HepG2 (cell line): ENCODE measurements at regions not wholly inside any gene's neighbourhood (a gene's known extent, or its start where the extent isn't known, plus 50 kb on each side); places are given as distances from the start of the nearest gene placed in this dataset.

Source experiments
- ATAC-seq: fragments of 200-7000 bp; cut with Tn5 transposase; 3 replicates; pipeline ENCODE4 v1.9.1; 2020; ENCODE audit warnings: mild to moderate bottlenecking, moderate library complexity
- BruUV-seq: library from RNA; stranded (reverse); fragments of 400-500 nt; replicated peaks from 2 replicates; lab custom pipeline; 2021; lab: Mats Ljungman, UMichigan
- CTCF ChIA-PET: fragments of 300-600 bp; formaldehyde crosslinking; extraction: SDS; loops from one replicate; lab custom pipeline; 2021; ENCODE audit warnings: low total read pairs, inconsistent platforms, low intra/inter-chr PET ratio; lab: Yijun Ruan, JAX
- POLR2A ChIA-PET: fragments of 350-600 bp; sonication (Branson Sonifier 250); formaldehyde crosslinking; loops from one replicate; lab custom pipeline; 2020; ENCODE audit warnings: antibody characterized with exemption, inconsistent platforms; lab: Yijun Ruan, JAX
- DNase-seq: peaks from one replicate; pipeline ENCODE4 v3.0.0-alpha.2; 2015; ENCODE audit warnings: low spot score
- FAIRE-seq: peaks from 3 replicates; lab custom pipeline; 2011; peaks lifted over from hg19 to GRCh38; lab: Jason Lieb, UNC
- H2AFZ ChIP-seq: one replicate; pipeline ENCODE4 v1.6.1; 2011; ENCODE audit warnings: low read length, inconsistent platforms
- H3K27ac ChIP-seq: fragments of 300-600 bp; 3 replicates; pipeline ENCODE4 v1.8.0; 2011; ENCODE audit warnings: mixed run types, mild to moderate bottlenecking, mixed read lengths, low read length, inconsistent platforms; ENCODE audit not compliant: insufficient read depth; ENCODE audit errors: extremely low read length
- H3K27me3 ChIP-seq, 2 experiments: fragments of 200-600 bp in 1 of 2; 2 replicates in 1 of 2; 3 replicates in 1 of 2; pipeline versions ENCODE4 v1.6.0 to v1.8.0; 2011; ENCODE audit warnings: low read length in 2 of 2, mild to moderate bottlenecking in 2 of 2, moderate library complexity in 2 of 2, inconsistent platforms in 1 of 2; ENCODE audit not compliant: insufficient read depth in 2 of 2, control insufficient read depth in 1 of 2
- H3K36me3 ChIP-seq, 2 experiments: fragments of 200-600 bp in 1 of 2; replicated peaks in 1 of 2; 2 replicates in 1 of 2; 3 replicates in 1 of 2; pipeline versions ENCODE4 v1.5.1 to v1.8.0; 2011; ENCODE audit warnings: low read length in 2 of 2, inconsistent platforms in 1 of 2; ENCODE audit not compliant: insufficient read depth in 2 of 2, control insufficient read depth in 1 of 2
- H3K4me1 ChIP-seq: 2 replicates; pipeline ENCODE4 v1.5.1; 2012; ENCODE audit warnings: low read length, inconsistent platforms; ENCODE audit not compliant: insufficient read depth
- H3K4me2 ChIP-seq: 2 replicates; pipeline ENCODE4 v1.6.0; 2011; ENCODE audit warnings: low read depth, low read length, inconsistent platforms
- H3K4me3 ChIP-seq, 3 experiments: fragments of 200-600 bp in 1 of 3; sonication (generic), shearing (Covaris generic) in 1 of 3; replicated peaks in 1 of 3; 2 replicates each; pipeline ENCODE4 v1.5.1; 2011 to 2016; ENCODE audit warnings: low read length in 3 of 3, inconsistent platforms in 2 of 3, low read depth in 2 of 3, mild to moderate bottlenecking in 2 of 3, control low read depth in 1 of 3, mixed read lengths in 1 of 3; ENCODE audit not compliant: insufficient read depth in 1 of 3
- H3K79me2 ChIP-seq: one replicate; pipeline ENCODE4 v1.6.1; 2011; ENCODE audit warnings: low read length, inconsistent platforms; ENCODE audit not compliant: insufficient read depth
- H3K9ac ChIP-seq: 2 replicates; pipeline ENCODE4 v1.6.0; 2011; ENCODE audit warnings: mild to moderate bottlenecking, low read depth, low read length, inconsistent platforms; ENCODE audit not compliant: insufficient read depth
- H3K9me3 ChIP-seq: 2 replicates; pipeline ENCODE4 v1.5.1; 2012; ENCODE audit warnings: mild to moderate bottlenecking, low read length
- H4K20me1 ChIP-seq: 2 replicates; pipeline ENCODE4 v1.6.0; 2011; ENCODE audit warnings: inconsistent platforms, mild to moderate bottlenecking, low read length, moderate library complexity; ENCODE audit not compliant: insufficient read depth
- KIAA2018 ChIP-seq: sonication (generic); formaldehyde crosslinking; IDR thresholded peaks from 2 replicates; pipeline ENCODE4 v1.5.0; 2020; ENCODE audit warnings: mild to moderate bottlenecking, missing genetic modification reagents, borderline replicate concordance
- ZNF740 ChIP-seq: sonication (generic); formaldehyde crosslinking; IDR thresholded peaks from 2 replicates; pipeline ENCODE4 v1.4.0; 2020; ENCODE audit warnings: missing genetic modification reagents
- WGBS: methylation state at CpG from one replicate; pipeline ENCODE4 v1.1.6; 2017; ENCODE audit warnings: low lambda C conversion rate; 5-methylcytosine and 5-hydroxymethylcytosine counted together
- in situ Hi-C: cut with HindIII; loops from 2 replicates; pipeline ENCODE4 v1.10.0; 2017; ENCODE audit warnings: low pct_unique_long_range_greater_than_20kb; ENCODE audit not compliant: extremely low pct_ligation_motif_present
- intact Hi-C: fragments of 100-400 bp; cut with micrococcal nuclease; formaldehyde crosslinking; loops from one replicate; pipeline ENCODE4 v1.10.0; 2022; ENCODE audit not compliant: unreplicated experiment

DNA sequence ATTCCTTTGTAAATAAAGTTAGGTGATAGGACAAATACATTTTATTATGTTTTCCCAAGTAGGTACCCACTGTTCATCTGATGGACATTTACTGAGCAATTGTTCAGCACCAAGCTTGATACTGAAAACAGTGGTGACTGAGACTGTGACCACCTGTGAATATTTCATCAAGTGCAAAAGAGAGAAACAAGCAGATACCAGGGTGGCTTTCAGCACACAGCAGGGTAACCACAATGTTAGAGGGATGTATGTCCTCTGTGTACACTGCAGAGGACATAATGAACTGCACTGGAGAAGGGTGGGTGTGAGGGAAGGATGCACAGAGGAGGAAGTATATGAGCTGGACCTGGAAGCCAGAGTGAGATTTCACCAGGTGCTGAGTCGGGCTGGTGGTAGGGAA, 411.8 kb downstream of the RAD51AP2 start:
- H3K27ac ChIP-seq = no peak overlapping the region
- BruUV-seq = no TSS peak
- no peaks in the 10 kb centered on the region for H3K79me2 ChIP-seq
- ChIA-PET POLR2A (no interaction called here), CTCF (no interaction called here)
- H4K20me1 ChIP-seq = no peaks in the 10 kb centered on the region
- no peak for DNase-seq
- H3K9ac ChIP-seq = no peak overlapping the region
- no peaks in the 10 kb centered on the region for H3K36me3 ChIP-seq
- no peaks in the 10 kb centered on the region for H3K4me1 ChIP-seq
- no peak overlapping the region for H3K4me3 ChIP-seq
- intact Hi-C loops = no loop called here
- H3K4me2 ChIP-seq = no peak overlapping the region
- in situ Hi-C loops = no loop called here
- 0% methylated on average over 1 of the region's 1 CpG for WGBS
- FAIRE-seq = no peak
- no peak overlapping the region for H2AFZ ChIP-seq
- no peak for ATAC-seq
- no peaks in the 10 kb centered on the region for H3K9me3 ChIP-seq
- TF ChIP-seq KIAA2018 (CRISPR knock-in tag) (no peak), ZNF740 (CRISPR knock-in tag) (no peak)
- H3K27me3 ChIP-seq = no peaks in the 10 kb centered on the region
